Myocyte (in vitro differentiated cells): ENCODE measurements at regions not wholly inside any gene's neighbourhood (a gene's known extent, or its start where the extent isn't known, plus 50 kb on each side); places are given as distances from the start of the nearest gene placed in this dataset.
"Not testable (repeated sequence)": the region's sequence is repeated elsewhere in the genome, so short reads cannot be mapped to it uniquely, and the experiment has no call there.

ENCODE experiments used
- DNase-seq: peaks from one replicate; pipeline ENCODE4 v3.0.0-alpha.2; 2012; ENCODE audit warnings: low read depth

GRCh38 chr1:38758820-38759219 is 100.8 kb downstream of the RRAGC start:
- DNase-seq, result no peak

DNA sequence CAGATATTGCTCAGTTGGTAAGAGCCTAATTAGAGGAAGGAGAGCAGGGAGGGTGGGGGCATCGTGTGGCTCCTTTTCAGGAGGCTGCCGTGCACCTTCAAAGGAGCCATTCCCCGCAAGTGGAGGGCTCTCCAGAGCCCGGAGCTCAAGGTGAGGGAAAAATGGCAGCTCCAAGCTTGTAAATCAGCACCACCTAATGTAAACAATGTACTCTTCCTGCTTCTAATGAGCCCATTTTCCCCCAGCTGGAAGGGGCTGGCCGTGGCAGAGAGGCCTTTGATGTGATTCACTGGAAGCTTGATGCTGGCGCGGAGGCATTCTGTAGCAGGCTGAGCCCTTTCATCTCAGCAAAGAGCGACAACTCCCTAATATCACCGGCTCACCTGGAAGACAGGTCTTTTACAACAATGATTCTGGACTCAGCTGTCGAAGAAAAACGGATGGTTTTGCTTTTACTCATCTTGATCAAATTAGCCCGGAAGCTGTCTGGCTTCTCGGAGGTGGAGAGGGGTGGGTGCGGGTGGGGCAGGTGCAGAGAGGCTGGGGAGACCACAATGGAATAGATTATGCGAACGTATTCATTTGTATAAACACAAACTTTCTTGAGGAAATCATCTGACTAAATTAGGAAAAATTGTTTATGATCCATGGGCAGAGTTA is 112.5 kb downstream of the RRAGC start:
- no peak for DNase-seq

GRCh38 chr1:38746402-38746935 is 113.1 kb downstream of the RRAGC start:
- no peak for DNase-seq

DNA sequence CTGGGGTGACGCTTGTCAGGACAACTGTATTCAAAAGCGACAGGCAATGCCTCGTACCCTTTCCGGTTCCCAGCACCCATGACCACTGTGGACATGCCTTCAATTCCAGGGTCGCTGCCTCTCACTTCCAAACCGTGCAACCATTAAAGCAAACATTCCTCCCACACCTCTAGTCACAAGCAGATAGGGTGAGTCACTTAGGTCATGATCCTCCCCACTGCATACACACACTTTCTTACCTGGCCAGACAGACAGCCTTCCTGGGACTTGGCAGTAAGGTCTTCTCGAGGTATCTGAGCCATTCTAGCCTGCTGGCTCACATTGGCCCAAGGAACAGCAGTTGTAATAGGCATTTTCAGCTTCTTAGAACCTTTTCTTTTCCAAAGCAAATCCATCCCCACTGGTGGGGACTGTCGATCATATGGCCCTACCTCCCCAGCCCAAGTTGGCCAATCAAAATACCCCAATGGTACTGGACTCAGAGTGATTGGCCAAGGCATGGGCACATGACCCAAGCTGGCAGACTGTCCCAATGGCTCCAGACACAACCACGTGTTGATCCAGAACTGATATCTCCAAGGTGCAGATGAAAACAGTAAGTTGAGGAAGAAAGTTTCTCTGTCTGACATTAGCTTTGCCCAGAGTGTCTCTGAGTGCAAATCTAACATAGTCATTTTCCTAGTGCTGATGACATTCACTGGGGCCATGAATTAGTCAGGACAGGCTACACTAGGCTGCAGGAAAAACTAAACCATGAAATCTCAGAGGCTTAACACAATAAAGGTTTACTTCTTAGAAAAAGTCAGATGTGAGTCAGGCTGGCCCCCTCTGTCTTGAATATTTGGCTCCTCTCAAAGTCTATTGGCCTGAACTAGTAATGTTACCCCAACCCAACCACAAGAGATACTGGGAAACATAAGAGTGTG is 113.8 kb downstream of the RRAGC start:
- DNase-seq, result no peak

DNA sequence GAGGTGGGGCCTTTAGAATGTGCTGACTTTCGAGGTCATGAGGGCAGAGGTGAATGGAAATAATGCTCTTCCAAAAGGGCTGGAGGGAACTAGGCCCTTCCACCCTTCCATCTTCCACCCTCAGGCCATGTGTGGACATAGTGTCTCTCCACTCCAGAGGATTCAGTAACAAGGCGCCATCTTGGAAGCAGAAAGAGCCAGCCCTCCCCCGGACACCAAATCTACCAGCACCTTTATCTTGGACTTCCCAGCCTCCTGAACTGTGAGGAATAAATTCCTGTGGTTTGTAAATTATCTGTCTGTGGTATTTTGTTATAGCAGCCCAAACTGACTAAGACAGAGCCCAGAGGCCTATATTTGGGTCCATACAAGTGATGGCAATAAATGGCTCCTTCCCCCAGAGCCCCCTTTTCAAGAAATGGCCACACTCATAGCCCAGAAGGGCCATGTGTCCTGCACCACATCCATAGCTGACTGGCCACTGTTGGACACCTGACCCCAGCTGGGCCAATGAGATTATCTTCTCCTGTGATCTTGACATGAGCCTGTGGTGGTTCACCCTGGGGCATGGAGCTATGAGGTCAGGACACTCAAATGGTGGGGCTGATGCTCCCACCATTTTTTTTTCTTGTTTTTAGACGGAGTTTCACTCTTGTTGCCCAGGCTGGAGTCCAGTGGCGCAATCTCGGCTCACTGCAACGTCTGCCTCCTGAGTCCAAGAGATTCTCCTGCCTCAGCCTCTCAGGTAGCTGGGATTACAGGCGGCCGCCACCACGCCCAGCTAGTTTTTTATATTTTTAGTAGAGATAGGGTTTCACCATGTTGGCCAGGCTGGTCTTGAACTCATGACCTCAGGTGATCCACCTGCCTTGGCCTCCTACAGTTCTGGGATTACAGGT is 114.9 kb downstream of the RRAGC start:
- no peak for DNase-seq

DNA sequence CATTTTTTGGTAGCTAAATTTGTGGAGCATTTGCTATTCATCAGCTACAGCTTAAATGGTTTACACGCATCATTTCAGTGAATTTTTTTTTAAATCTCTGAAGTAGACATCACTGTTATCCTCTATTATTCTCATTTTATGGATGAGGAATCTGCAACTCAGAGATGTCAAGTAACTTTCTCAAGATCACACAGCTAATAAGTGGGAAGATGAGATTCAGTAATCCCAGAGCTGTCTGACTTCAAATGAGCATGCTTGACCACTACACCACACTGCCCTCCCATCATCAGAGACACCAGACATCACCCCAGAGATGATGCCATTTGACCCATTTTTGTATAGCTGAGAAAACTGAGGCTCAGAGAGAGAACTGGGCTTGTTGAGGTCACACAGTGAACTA is 116.4 kb downstream of the RRAGC start:
- no peak for DNase-seq

GRCh38 chr1:38741341-38741740 is 118.2 kb downstream of the RRAGC start:
- DNase-seq, result no peak

- no peak for DNase-seq
These were observed 119.1 kb downstream of the RRAGC start for GRCh38 chr1:38740487-38740886.

DNA sequence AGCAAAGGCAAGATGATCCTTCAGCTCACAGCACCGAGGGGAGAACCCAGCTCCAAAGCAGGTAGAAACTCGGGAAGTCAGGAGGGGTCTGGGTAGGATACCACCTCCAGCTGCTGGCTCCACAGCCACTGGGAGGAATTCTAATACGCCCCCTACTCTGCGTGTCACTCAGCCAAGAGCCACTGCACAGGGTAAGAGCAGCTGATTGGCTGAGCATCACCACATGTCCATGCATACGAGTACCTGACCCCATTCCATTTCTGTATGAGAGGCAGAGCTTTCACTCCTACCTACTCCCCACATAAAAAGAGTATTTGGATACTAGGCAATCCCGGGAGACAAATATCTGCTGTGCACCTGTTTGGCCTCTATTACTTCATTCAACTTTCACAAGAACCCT is 121.4 kb downstream of the RRAGC start:
- no peak for DNase-seq

- no peak for DNase-seq
These were observed 123.2 kb downstream of the RRAGC start for GRCh38 chr1:38736399-38736798.

- no peak for DNase-seq
These were observed 123.9 kb downstream of the RRAGC start for GRCh38 chr1:38735651-38736161.

DNA sequence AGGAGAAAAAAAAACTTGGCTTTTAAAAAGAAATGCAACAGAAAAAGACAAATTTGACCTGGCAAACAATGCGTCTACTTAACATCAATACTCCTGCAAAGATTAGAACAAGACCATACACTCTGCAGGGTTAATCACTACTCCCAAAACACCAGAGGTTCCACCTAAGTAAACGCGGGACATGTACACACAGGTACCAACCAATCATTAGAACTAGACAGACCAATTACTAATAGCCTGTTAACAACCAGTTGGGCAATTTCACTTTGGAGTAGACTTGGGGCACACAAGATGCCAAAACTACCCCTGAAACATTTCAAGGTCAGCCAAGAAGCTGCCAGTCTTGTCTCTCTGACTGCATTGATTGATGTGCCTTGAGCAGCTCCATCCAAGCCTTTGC is 125.8 kb downstream of the RRAGC start:
- DNase-seq, result no peak

GRCh38 chr1:38730511-38731397 is 128.8 kb downstream of the RRAGC start:
- DNase-seq, result no peak

DNA sequence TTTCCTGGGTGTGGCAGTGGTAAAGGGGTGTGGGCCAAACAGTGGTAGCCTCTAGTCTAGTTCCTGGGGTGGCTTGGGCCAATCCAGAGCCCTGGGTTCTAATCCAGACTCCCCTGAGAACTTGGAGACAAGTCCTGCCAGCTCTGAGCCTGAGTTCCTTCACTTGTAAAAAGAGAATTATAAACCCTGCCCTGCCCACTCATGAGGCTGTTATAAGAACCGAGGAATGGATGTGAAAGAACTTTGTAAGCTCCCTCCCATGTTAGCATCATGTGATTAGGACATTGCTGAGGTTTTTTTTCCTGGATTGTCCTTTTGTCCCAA is 131.0 kb downstream of the RRAGC start:
- DNase-seq, result no peak

DNA sequence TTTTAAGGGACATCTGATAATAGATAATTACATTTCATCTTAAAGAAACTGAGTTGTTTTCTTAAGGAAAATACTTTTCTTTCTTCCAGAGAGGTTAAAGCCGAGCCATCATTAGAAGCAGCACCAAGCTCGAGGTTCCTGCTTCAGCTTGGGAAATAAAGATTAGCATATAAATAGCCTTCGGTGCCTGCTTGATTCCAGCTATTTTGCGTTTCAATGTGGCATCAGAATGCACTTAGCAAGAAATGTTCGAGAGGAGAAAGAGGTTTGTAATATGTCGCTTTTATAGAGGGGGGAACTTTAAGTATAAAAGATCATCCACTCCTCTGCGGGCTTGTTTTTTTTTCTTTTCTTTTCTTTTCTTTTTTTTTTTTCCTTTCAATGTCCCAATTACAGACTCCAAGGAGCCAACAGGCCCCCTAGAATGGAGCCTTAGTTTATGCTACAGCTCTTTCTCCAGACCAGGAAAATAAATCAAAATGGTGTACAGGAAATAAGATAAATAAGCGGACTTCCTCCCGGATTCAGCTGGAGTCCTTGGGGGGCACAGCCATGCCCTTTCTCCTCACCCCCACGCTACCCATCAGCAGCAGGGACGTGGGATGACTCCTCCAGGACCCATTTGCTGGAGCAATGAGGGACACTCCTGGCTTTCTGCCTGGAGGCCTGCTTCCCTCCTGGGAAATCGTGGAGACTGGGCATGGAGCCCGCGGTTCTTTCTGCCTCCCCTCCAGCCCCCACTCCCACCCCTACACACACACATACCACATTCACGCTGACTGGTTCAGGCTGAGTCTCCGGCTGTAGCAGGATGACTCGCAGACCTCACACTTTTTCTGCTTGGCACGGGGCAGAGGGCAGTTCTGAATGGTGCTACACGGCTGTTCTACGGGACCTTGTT is 131.6 kb downstream of the RRAGC start:
- peak; percentile 26 for DNase-seq

DNA sequence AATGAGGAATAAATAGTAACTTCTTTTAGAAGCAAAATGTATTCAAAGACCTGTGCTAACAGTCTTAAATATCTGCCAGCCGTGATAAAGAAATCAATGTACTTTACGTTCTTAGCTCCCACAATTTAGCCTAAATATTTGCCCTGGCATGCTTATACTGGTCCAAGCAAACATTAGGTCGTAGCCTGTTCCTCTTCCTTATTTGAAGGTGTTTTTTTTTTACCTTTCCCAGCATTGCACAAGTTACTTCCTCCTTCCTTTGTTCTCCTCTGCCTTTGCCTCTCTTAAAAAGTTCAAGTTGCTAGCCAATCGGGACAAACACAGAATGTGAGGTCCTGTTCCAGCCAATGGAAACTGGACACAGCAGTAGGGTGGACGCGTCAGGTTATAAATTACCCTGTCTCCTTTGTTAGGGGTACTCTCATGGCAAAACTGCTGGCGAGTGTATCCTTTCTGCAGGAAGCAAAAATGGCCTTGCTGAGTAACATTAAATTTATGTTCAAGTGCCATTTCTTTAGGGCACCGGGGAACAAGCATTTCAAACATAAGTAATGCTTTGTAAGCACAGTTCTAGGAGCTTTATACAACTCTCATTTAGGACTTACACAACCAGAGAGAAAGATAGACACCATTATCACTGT is 134.1 kb downstream of the RRAGC start:
- not testable (repeated sequence) for DNase-seq

GRCh38 chr1:38724160-38725131 is 135.1 kb downstream of the RRAGC start:
- no peak for DNase-seq

- DNase-seq, result no peak
These were observed 137.8 kb downstream of the RRAGC start for GRCh38 chr1:38721816-38722215.
